Midbrain (tissue), 1 donor: ENCODE measurements at regions not wholly inside any gene's neighbourhood (a gene's known extent, or its start where the extent isn't known, plus 50 kb on each side); places are given as distances from the start of the nearest gene placed in this dataset.
"Not testable (repeated sequence)": the region's sequence is repeated elsewhere in the genome, so short reads cannot be mapped to it uniquely, and the experiment has no call there.

Experiments
- DNase-seq: peaks from one replicate; lab custom pipeline; 2025; lab: John Stamatoyannopoulos, UW

- DNase-seq, result no peak
These were observed 187.3 kb downstream of the KTN1 start for GRCh38 chr14:55767286-55767685.

DNA sequence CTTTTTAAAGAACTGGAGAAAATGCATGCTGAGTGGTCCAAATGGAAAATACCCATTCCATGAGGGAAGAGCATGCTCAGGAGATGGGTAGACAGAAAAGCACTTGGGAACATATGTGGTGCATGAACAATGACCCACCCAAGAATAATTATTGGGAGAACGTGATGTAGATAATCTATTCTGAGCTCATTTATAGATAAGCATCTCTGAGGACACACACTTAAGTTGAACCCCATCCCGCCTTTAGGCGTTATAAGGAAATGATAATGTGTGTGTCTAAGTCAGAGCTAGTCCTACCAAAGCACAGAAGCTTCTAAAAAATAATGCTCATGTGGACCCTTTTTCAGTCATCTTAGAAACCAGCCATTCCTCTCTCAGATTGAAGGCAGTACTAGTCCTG is 189.9 kb downstream of the KTN1 start:
- DNase-seq, result no peak

DNA sequence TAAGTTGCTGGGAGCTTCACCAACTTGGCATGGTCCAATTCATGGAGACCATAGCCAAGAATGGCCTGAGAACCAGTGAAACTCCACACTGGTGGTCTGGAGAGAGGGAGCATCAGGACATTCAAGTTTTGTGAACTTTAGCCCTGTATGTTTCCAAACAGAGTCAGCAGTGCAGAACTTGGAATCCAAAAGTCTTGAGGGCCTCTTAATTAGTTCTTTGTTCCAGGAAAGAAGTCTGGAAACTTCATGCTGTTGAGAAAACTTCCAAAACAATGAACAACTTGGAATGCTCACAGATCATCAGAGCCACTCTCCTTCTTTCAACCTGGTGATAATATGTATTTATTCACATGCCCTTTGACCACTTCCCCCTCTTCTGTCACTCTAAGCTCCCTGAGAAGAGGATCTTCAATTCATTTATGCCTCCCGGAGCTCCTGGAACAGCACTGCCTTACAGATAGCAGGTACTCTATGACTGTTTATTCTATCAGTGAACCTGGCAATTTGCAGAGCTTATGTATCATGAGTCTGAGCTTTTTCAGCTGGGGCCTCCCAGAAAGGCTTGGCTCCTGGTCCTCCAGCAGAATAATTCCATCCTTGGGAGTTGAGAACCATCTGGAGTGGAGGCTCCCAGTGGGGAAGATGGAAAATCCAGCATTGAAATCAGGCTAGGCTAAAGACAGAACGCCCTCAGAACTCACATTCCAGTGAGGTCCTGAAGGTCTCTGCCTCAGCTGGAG is 191.4 kb downstream of the KTN1 start:
- DNase-seq, result no peak

- DNase-seq, result no peak
These were observed 192.5 kb downstream of the KTN1 start for GRCh38 chr14:55772486-55772885.

- no peak for DNase-seq
These were observed 193.3 kb downstream of the KTN1 start for GRCh38 chr14:55773312-55773711.

DNA sequence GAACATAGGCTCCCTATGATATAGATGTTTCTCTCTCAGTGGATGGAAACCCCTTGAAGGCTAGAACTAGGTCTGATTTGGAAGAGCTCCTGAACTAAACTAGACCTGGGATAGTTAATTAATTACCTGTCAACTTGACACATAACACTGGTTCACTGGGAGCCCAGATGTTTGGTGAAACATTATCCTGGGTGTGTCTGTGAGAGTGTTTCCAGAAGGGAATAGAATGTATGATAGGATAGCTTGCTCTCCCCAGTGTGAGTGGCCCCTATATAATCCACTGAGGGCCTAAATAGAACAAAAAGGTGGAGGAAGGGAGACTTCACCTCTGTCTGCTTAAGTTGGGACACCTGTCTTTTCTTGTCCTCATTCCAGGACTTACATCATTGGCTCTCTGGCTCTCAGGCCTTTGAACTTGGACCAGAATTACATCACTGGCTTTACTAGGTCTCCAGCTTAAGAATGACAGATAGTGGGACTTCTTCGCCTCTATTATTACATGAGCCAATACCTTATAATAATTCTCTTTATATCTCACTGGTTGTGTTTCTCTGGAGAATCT is 194.1 kb downstream of the KTN1 start:
- DNase-seq, result no peak

GRCh38 chr14:55777877-55778276 is 197.9 kb downstream of the KTN1 start:
- no peak for DNase-seq

GRCh38 chr14:55780156-55780946 is 200.3 kb downstream of the KTN1 start:
- DNase-seq, result no peak

DNA sequence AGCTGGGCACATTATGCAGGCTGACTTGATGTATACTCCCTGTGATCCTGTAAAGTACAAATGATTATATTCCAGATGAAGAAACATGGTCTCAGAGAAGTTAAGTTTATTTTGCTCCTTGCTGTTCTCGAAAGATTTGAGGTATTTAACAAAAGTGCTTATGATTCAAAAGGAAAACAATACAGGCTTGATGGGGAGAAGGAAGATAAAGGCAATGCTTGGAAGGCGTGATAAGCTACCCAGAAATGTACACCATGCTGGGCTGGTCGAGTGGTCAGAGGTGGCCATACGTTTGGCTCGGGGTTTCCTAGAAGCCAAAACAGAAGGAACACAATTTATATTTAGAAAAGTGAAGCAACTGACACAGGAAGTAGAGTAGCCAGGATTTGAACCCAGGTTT is 201.0 kb downstream of the KTN1 start:
- DNase-seq, result no peak

DNA sequence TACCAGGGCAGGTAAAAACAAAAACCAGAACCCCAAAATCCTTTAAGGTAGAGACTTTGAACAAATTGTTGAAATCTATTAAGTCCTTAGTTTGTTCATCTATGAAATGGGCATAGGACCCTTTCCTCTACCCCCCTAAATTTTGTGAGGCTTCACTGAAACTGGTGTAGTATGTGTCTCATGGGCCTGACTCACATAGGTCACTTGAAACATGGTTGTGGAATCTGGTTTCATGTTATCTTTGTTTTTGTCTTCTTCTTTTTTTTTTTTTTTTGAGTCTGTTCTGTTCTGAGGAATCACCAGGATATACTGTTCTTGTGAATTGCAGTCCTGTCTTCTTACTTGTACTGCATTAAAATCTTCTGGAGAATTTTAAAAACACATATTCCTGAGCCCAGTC is 202.2 kb downstream of the KTN1 start:
- DNase-seq, result no peak

DNA sequence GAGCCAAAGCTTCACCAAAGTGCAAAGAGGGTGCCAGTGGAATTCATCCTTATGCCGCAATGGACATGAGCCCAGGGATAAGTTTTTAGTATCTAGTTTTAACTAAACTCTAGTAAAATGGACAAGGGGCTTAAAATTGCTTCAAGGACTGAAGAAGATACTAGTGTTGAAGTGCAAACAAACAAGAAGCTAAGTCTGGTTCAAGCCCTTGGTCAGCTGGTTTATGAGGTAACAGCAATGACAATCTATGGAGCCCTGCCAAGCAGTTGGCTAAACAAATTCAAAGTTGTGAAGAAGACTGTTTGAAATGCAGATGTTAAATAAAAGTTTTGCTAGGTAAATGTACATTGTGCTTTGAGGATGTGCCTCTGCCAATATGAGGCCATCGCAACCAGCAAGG is 209.4 kb downstream of the KTN1 start:
- no peak for DNase-seq

DNA sequence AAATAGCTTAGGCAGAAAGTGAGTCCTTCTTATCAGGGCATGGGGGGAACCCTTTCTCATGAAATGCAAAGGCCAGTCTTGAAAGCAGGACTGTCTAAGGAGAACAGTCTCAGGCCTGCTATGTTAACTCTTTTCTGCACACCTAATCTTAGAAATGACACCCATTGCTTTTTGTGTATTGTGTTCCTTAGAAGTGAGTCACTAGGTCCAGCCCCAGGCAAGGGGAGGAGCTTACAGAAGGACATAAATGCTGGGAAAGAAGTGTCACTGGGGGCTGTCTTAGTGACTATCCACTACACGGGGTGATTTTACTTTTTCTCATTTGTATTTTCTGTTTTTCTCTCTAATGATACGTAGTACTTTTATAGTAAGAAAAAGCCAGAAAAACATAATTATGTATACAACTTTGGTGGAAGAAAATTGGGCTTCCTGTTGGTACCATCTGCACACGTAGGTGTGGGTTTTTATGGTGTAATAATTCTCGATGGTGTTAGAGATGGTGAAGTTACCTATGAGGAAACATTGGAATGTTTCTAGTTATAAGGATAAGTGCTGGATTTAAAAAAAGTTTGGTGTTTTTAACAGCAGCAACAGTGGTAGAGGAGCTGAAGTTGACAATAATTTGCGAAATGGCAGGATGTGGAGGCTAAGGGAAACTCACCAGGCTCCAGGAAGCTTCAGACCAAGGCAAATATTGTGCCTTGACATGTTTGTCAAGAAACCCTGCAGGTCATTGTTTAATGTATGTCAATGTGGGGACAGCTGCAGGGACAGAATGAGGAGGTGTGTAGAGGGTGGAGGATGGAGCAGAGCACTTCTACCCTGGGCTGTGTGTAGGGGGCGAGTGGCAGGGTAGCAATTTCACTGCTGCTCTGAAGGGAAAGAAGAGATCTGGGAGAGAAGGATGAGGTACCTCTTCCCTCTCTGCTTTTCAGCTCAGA is 214.9 kb downstream of the KTN1 start:
- DNase-seq, result no peak

GRCh38 chr14:55796513-55796912 is 216.5 kb downstream of the KTN1 start:
- not testable (repeated sequence) for DNase-seq

- DNase-seq, result no peak
These were observed 218.4 kb downstream of the KTN1 start for GRCh38 chr14:55798406-55798805.

- no peak for DNase-seq
These were observed 219.6 kb downstream of the KTN1 start for GRCh38 chr14:55799508-55800095.

GRCh38 chr14:55800156-55800785 is 220.3 kb downstream of the KTN1 start:
- no peak for DNase-seq

DNA sequence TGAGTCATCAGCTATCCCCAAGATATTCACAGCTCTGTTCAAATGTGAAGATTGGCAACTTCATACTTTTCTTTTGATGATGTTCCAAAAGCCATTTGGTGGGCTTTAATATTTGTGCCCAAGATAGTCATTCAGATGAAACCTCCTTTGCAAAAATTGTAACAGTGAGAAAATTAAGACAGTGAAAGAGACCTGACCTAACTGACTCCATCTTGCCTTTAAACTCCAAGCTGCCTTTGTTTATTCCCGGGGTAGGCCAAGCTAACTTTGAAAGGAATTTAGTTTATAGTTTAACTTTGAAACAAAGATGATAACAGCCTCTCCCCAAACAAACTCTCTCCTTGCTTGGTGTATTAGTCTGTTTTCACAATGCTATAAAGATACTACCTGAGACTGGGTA is 221.1 kb downstream of the KTN1 start:
- no peak for DNase-seq

GRCh38 chr14:55802986-55803872 is 223.2 kb downstream of the KTN1 start:
- no peak for DNase-seq

DNA sequence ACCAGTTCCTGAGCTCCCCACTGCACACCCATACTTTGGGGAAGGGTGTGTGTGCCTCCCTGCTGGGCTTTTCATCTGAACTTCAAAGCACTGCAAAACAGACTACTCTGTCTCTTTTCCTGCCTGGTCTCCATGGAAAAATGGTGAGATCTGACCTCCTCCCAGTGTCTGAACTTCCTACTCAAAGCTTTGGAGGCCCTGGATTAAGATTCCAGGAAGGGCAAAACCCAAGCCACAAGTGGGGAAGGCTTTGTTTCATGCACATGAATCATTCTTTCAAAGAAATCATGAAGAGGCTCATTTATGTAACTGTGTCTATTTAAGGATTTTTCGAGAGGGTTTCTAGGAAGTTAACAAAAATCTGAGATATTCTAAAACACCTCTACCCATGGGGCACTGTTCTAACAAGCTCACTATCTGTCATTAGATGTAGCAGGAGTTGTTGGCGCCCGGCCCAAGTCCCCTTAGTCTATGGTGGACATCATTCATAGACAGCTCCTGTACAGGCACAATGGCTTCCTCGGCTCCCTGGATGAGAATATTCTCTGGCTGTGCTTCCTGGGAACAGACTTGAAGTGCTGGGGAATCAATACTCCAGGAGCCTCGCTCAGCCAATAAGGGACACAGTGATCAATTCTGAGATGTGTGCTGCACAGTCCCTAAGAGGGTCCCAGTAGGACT is 224.0 kb downstream of the KTN1 start:
- DNase-seq, result no peak

GRCh38 chr14:55805250-55805649 is 225.2 kb downstream of the KTN1 start:
- DNase-seq, result no peak
